BJ (cell line): ENCODE measurements at regions not wholly inside any gene's neighbourhood (a gene's known extent, or its start where the extent isn't known, plus 50 kb on each side); places are given as distances from the start of the nearest gene placed in this dataset.

Experiments
- CTCF ChIA-PET: fragments of 350-600 bp; formaldehyde crosslinking; extraction: SDS; loops from one replicate; lab custom pipeline; 2021; ENCODE audit warnings: antibody characterized with exemption, inconsistent platforms; lab: Yijun Ruan, JAX
- POLR2A ChIA-PET: fragments of 300-600 bp; sonication (Branson Sonifier 250); formaldehyde crosslinking; extraction: SDS; loops from one replicate; lab custom pipeline; 2021; ENCODE audit warnings: antibody characterized with exemption; lab: Charles Lee
- DNase-seq: peaks from one replicate; pipeline ENCODE4 v3.0.0-alpha.2; 2011; ENCODE audit warnings: low read depth
- H3K27me3 ChIP-seq: 2 replicates; pipeline ENCODE4 v1.6.0; 2011; ENCODE audit warnings: low read length; ENCODE audit not compliant: control insufficient read depth, insufficient read depth
- H3K36me3 ChIP-seq: 2 replicates; pipeline ENCODE4 v1.5.1; 2011; ENCODE audit warnings: low read length; ENCODE audit not compliant: control insufficient read depth, insufficient read depth
- H3K4me3 ChIP-seq: 2 replicates; pipeline ENCODE4 v1.5.1; 2011; ENCODE audit warnings: low read depth, mild to moderate bottlenecking, control low read depth, low read length
- CTCF ChIP-seq: IDR thresholded peaks from 2 replicates; pipeline ENCODE4 v1.5.1; 2011; ENCODE audit warnings: low read depth, mild to moderate bottlenecking, control low read depth, inconsistent platforms, low read length, moderate library complexity; ENCODE audit not compliant: insufficient read depth

DNA sequence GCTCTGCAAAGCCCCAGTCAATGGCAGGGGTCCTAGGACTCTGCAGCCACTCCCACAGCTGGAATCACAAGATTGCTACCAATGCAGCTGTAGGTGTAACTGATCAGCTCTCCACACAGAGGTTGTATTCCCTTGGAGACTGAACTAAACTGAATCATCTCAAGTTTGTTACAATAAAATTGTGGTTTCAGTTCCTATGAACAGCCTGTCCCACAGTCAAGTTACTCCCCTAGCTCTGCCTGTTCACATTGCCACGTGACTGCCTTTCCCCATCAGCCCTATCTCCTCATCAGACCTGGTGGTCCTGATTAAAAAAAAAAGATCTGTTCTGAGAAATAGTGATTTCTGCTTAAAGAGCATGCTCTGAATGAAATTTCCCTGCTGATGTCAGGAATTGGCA lies 287.9 kb upstream of the NBEA start:
- POLR2A ChIA-PET, result no interaction called here
- no peak for DNase-seq
- CTCF ChIA-PET, result interaction anchor here (0.6 to 0.9 kb wide), 2 partner anchors 15 to 17 kb away, joined by 3 to 4 read pairs; no protein-coding TSS in a partner anchor

DNA sequence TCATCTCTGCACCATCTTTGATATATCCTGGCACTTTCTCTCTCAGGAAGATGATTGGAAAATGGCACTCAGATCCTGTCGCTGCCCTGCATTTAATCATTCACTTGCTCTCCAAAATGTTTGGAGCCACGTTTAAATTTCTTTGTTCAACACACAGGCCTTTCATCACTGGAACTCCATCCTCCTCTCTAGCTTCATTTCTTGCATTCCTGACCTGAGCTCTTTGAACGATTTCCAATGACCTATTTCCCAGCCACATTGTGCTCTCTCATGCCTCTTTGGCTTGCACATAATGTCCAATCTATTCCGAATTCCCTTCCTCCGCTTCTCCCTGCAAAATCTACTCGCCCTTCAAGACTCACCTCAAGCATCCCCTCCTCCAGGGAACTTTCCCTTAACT lies 287.4 kb upstream of the NBEA start:
- ChIA-PET POLR2A (no interaction called here), CTCF (no interaction called here)
- H3K27me3 ChIP-seq, result no peaks in the 10 kb centered on the region
- no peak overlapping the region for H3K4me3 ChIP-seq
- no peak for TF ChIP-seq CTCF
- no peak for DNase-seq
- no peaks in the 10 kb centered on the region for H3K36me3 ChIP-seq

More for the DNA sequence above, 287.9 kb upstream of the NBEA start:
- Histone ChIP-seq H3K4me3 (no peak overlapping the region), H3K36me3 (no peaks in the 10 kb centered on the region), H3K27me3 (no peaks in the 10 kb centered on the region)
- no peak for TF ChIP-seq CTCF

- no peaks in the 10 kb centered on the region for H3K36me3 ChIP-seq
- DNase-seq, result no peak
- H3K27me3 ChIP-seq, result no peaks in the 10 kb centered on the region
- ChIA-PET CTCF (interaction anchor here (0.6 to 1.0 kb wide), 2 partner anchors 11 to 286 kb away, joined by 3 to 4 read pairs; no protein-coding TSS in a partner anchor), POLR2A (interaction anchor here (0.6 kb wide), 1 partner anchor 297 kb away, joined by 5 read pairs; no protein-coding TSS in a partner anchor)
- no peak overlapping the region for H3K4me3 ChIP-seq
- no peak for TF ChIP-seq CTCF
These were observed 286.5 kb upstream of the NBEA start for GRCh38 chr13:34655554-34655953.

DNA sequence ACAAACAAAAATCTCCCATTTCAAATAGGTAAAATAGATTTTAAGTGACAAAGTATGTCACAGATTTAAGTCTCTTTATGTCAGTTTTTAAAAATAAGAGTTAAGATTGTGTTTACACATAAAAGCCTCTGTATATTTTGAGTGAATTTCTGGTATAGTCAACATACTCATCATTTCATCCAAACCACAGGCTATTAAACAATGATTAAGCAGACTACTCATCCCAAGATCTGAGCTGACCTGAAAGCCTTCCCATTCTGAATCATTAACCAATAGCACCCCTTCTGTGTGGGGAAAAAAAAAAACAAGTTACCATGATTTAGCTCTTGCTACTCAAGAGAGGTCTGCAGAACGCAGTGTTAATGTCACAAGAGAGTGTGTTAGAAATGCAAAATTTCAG lies 284.4 kb upstream of the NBEA start:
- CTCF ChIA-PET, result no interaction called here
- Histone ChIP-seq H3K27me3 (no peaks in the 10 kb centered on the region), H3K36me3 (no peaks in the 10 kb centered on the region), H3K4me3 (no peak overlapping the region)
- no peak for TF ChIP-seq CTCF
- DNase-seq, result peak; percentile 58
- POLR2A ChIA-PET, result no interaction called here

DNA sequence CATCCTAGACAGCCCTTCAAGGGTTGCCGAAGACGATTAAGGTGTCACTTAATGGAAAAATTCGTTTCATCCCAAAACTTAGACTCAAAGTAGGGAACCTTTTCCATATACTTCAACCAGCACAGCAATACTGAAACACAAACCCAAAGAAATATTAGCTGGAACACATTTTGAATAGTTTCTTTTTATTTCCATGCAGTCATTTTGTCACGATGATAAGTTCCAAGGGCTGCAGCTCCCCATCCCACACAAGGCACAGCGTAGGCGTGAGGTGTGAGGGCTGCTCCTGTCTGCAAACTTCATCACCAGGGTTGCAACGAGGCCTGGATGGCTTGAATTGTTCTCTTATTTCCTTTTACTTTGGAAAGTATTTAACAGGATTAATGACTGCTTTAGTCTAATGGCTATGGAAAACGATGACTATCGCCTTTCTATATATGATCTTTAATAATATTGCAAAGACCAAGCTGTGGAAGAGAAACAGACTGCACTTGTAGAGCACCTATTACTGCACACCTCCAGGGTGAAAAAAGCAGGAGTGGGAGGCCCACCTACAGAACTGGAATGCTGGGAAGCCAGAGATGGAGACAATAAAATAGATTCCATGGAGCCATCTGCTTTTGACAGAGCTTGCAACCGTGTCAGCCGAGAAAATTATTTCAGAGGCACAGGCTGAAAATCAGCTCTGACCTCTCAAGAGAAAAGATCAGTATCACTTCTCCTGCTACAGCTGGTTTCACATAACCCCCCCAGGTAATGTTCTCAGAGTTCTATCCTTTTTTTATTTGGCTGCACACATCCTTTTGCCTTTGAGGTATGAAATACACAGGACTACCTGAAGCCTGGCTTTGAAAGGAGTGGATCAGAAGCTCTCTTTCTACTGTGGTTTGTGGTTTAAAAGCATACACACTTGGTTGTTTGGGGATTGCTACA lies 274.5 kb upstream of the NBEA start:
- no peak for DNase-seq
- no peaks in the 10 kb centered on the region for H3K27me3 ChIP-seq
- no peak overlapping the region for H3K4me3 ChIP-seq
- H3K36me3 ChIP-seq, result no peaks in the 10 kb centered on the region
- ChIA-PET CTCF (interaction anchor here (0.5 kb wide), 1 partner anchor 63 kb away, joined by 4 read pairs; no protein-coding TSS in a partner anchor), POLR2A (no interaction called here)
- TF ChIP-seq CTCF, result no peak
